Activated naive CD8-positive, alpha-beta T cell treated with anti-CD3 and anti-CD28 coated beads, Interleukin-2, amount 50 U/mL, for 24 hours (primary cell): ENCODE measurements at regions not wholly inside any gene's neighbourhood (a gene's known extent, or its start where the extent isn't known, plus 50 kb on each side); places are given as distances from the start of the nearest gene placed in this dataset.

ENCODE experiments used
- ATAC-seq: fragments of 150-1000 bp; cut with Tn5 transposase; one replicate; pipeline ENCODE4 v1.10.0; 2021
- DNase-seq: peaks from one replicate; pipeline ENCODE4 v3.0.0; 2021
- H3K27ac Mint-ChIP-seq: one replicate; pipeline ENCODE4 v1.8.0; 2021; ENCODE audit warnings: mild to moderate bottlenecking, mixed read lengths
- H3K27me3 Mint-ChIP-seq: one replicate; pipeline ENCODE4 v1.8.0; 2021; ENCODE audit warnings: mixed read lengths
- H3K36me3 Mint-ChIP-seq: one replicate; pipeline ENCODE4 v1.8.0; 2021; ENCODE audit warnings: low read depth, mixed read lengths
- H3K4me1 Mint-ChIP-seq: one replicate; pipeline ENCODE4 v1.8.0; 2021; ENCODE audit warnings: mixed read lengths
- H3K4me3 Mint-ChIP-seq: one replicate; pipeline ENCODE4 v1.8.0; 2021; ENCODE audit warnings: mild to moderate bottlenecking, moderate library complexity, mixed read lengths
- H3K9me3 Mint-ChIP-seq: one replicate; pipeline ENCODE4 v1.8.0; 2021; ENCODE audit warnings: mixed read lengths

GRCh38 chr15:87724330-87724729, 532.2 kb downstream of the NTRK3 start:
- H3K36me3 Mint-ChIP-seq = no peaks in the 10 kb centered on the region
- H3K9me3 Mint-ChIP-seq = no peaks in the 10 kb centered on the region
- DNase-seq (no peak), ATAC-seq (no peak)
- no peak overlapping the region for H3K27ac Mint-ChIP-seq
- H3K27me3 Mint-ChIP-seq = no peaks in the 10 kb centered on the region
- no peaks in the 10 kb centered on the region for H3K4me1 Mint-ChIP-seq
- H3K4me3 Mint-ChIP-seq = no peak overlapping the region

- no peaks in the 10 kb centered on the region for H3K27me3 Mint-ChIP-seq
- no peaks in the 10 kb centered on the region for H3K4me1 Mint-ChIP-seq
- H3K27ac Mint-ChIP-seq = no peak overlapping the region
- DNase-seq = no peak
- no peak for ATAC-seq
- no peaks in the 10 kb centered on the region for H3K9me3 Mint-ChIP-seq
- no peaks in the 10 kb centered on the region for H3K36me3 Mint-ChIP-seq
- no peak overlapping the region for H3K4me3 Mint-ChIP-seq
Measured at GRCh38 chr15:87722941-87723691, 533.4 kb downstream of the NTRK3 start.

DNA sequence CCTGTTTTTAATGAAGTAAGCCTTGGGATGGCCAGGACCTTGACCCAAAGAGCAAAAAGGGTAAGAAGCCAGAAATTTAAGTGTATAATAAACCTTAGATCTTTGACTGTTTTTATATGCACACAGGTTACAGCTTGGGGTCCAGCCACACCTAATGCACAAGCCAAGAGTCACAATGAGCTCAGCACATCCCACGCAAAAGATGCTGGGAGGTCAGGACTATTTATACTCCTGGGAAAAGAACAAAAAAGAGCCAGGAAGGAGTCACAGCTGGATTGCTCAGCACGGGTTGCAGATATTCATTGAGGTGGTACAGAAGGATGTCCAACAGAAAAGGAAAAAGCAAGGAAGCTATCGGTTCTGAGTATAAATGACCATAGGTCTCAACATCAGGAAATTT, 536.3 kb downstream of the NTRK3 start:
- Mint-ChIP-seq H3K36me3 (no peaks in the 10 kb centered on the region), H3K27ac (no peak overlapping the region), H3K4me1 (no peaks in the 10 kb centered on the region), H3K9me3 (no peaks in the 10 kb centered on the region), H3K4me3 (no peak overlapping the region), H3K27me3 (no peaks in the 10 kb centered on the region)
- ATAC-seq (no peak), DNase-seq (no peak)

DNA sequence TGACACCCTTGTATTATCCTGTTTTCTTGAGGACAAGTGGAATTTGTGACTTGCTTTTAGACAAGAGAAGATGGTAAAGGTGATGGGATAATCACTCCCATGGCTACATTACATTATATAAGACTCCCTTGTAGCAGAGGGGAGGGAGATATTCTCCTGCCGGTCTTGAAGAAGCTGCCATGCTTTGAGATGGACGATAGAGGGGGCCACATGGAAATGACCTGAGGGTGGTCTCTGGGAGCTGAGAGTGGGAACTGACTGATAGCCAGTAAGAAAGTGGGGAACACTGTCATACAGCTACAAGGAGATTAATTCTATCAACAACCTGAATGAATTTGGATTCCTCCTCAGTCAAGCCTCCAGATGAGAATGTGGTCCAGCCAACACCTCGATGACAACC, 540.1 kb downstream of the NTRK3 start:
- Mint-ChIP-seq H3K27me3 (no peaks in the 10 kb centered on the region), H3K27ac (no peak overlapping the region), H3K4me1 (no peaks in the 10 kb centered on the region), H3K9me3 (no peaks in the 10 kb centered on the region), H3K4me3 (no peak overlapping the region), H3K36me3 (no peaks in the 10 kb centered on the region)
- DNase-seq = no peak
- ATAC-seq = no peak

DNA sequence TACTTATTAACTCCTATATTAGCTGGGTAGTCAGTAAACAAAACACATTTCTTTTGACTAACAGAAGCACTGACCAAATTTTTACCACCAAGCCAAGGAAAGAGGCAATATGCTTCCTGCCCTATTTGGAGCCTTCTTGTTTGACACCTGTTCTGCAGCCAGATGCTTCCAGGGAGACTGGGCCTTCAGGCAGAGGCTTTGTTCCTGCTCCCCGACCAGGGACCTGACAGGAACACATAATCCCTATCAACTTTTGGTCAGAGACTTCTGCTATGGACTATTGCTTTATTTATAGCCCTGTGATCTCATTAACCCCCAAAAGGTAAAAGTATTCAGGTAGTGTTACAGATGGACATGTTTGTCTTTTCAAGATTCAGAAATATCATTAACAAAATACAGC, 541.3 kb downstream of the NTRK3 start:
- Mint-ChIP-seq H3K9me3 (no peaks in the 10 kb centered on the region), H3K36me3 (no peaks in the 10 kb centered on the region), H3K4me3 (no peak overlapping the region), H3K27ac (no peak overlapping the region), H3K27me3 (no peaks in the 10 kb centered on the region), H3K4me1 (no peaks in the 10 kb centered on the region)
- no peak for DNase-seq
- ATAC-seq = no peak

DNA sequence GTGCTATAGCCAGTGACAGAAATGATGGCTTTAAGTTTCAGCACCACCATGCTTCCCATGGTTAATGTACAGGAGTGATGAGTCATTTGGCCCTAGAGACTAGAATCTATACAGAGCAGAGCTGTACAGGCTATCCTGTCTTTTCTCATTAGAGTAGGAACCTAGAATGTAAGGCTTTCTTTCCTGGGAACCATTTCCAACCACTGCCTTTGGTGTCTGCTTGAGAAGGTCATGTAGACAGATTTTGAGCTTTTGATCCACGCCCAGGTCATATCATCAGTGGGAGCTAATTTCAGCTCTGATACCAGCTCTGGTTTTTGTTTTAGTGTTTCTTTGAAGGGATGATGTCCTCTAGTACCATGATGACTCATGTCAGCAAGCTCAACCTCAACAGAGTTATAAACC, 543.1 kb downstream of the NTRK3 start:
- no peak for ATAC-seq
- no peak for DNase-seq
- Mint-ChIP-seq H3K9me3 (no peaks in the 10 kb centered on the region), H3K4me3 (no peak overlapping the region), H3K4me1 (no peaks in the 10 kb centered on the region), H3K27ac (no peak overlapping the region), H3K27me3 (no peaks in the 10 kb centered on the region), H3K36me3 (no peaks in the 10 kb centered on the region)

DNA sequence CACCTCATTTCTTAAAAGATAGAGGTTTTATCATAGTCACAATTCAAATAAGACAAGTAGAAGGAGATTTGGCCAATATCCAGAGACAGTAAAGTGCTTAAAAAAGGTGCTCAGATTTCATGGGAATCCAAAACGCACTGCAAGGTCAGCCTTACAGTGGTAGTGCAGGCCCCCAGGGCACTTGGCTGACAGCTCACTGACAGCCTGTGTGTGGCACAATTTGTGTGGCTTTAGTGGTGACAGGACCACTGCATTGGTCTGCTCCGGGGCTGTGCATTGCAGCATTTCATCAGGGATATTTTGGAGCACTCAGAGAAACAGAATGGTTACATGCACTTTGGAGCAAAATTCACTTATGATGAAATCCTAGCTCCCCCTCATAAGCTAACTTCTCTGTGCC, 544.3 kb downstream of the NTRK3 start:
- Mint-ChIP-seq H3K27ac (no peak overlapping the region), H3K9me3 (no peaks in the 10 kb centered on the region), H3K27me3 (no peaks in the 10 kb centered on the region), H3K36me3 (no peaks in the 10 kb centered on the region), H3K4me1 (no peaks in the 10 kb centered on the region), H3K4me3 (no peak overlapping the region)
- ATAC-seq (no peak), DNase-seq (no peak)

DNA sequence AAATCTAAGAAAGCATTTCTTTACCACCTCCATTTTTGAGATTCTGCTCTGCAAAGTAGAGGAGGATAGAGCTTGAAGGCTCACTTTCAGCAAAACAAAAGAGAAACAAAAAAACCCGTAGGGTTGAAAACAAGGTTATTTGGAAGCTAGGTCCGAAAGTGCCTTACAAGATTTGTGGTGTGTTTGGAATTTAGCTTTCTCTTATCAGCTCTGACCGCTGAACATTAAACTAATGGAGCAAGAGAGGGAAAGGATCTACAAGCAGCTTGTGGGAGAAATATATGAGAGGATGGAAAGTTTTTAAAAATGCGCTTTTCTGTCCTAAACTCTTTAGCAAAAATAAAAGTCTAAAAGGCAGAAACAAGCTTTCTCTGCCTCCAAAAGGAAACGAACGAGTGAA, 545.5 kb downstream of the NTRK3 start:
- H3K27ac Mint-ChIP-seq = no peak overlapping the region
- DNase-seq (no peak), ATAC-seq (no peak)
- no peaks in the 10 kb centered on the region for H3K4me1 Mint-ChIP-seq
- H3K27me3 Mint-ChIP-seq = no peaks in the 10 kb centered on the region
- H3K4me3 Mint-ChIP-seq = no peak overlapping the region
- H3K36me3 Mint-ChIP-seq = no peaks in the 10 kb centered on the region
- no peaks in the 10 kb centered on the region for H3K9me3 Mint-ChIP-seq

GRCh38 chr15:87710406-87710805, 546.1 kb downstream of the NTRK3 start:
- no peaks in the 10 kb centered on the region for H3K36me3 Mint-ChIP-seq
- DNase-seq (no peak), ATAC-seq (no peak)
- H3K27me3 Mint-ChIP-seq = no peaks in the 10 kb centered on the region
- H3K9me3 Mint-ChIP-seq = no peaks in the 10 kb centered on the region
- H3K27ac Mint-ChIP-seq = no peak overlapping the region
- no peak overlapping the region for H3K4me3 Mint-ChIP-seq
- no peaks in the 10 kb centered on the region for H3K4me1 Mint-ChIP-seq

- DNase-seq = no peak
- peaks cover 2% of the 10 kb centered on the region for H3K27me3 Mint-ChIP-seq
- H3K9me3 Mint-ChIP-seq = peaks cover 6% of the 10 kb centered on the region
- no peaks in the 10 kb centered on the region for H3K4me1 Mint-ChIP-seq
- no peak overlapping the region for H3K4me3 Mint-ChIP-seq
- ATAC-seq = no peak
- H3K36me3 Mint-ChIP-seq = no peaks in the 10 kb centered on the region
- no peak overlapping the region for H3K27ac Mint-ChIP-seq
Measured at GRCh38 chr15:87707566-87708130, 548.9 kb downstream of the NTRK3 start.

- Mint-ChIP-seq H3K4me3 (no peak overlapping the region), H3K27me3 (peaks cover 2% of the 10 kb centered on the region), H3K27ac (no peak overlapping the region), H3K9me3 (peaks cover 6% of the 10 kb centered on the region), H3K36me3 (no peaks in the 10 kb centered on the region), H3K4me1 (no peaks in the 10 kb centered on the region)
- no peak for ATAC-seq
- no peak for DNase-seq
Measured at GRCh38 chr15:87707071-87707470, 549.5 kb downstream of the NTRK3 start.

DNA sequence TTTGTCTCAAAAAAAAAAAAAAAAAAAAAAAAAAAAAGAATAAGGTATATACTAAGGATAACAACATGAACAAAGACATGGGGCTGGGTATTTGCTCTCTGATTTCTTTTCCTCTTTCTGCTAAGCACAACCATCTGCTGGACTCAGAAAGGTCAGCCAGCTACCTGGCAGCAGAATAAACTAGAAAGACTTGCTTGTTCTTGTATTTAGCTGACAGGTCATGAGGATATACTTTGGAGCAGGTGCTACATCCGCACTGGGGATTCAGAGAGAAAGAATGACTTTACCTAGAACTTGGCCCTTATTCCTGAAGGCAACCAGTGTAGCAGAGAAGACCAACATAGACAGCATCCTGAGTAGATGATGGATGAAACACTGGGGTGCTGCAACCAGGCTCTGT, 550.5 kb downstream of the NTRK3 start:
- H3K4me3 Mint-ChIP-seq = no peak overlapping the region
- peaks cover 2% of the 10 kb centered on the region for H3K27me3 Mint-ChIP-seq
- no peaks in the 10 kb centered on the region for H3K4me1 Mint-ChIP-seq
- no peak overlapping the region for H3K27ac Mint-ChIP-seq
- DNase-seq (no peak), ATAC-seq (no peak)
- H3K9me3 Mint-ChIP-seq = peaks cover 6% of the 10 kb centered on the region
- H3K36me3 Mint-ChIP-seq = no peaks in the 10 kb centered on the region

DNA sequence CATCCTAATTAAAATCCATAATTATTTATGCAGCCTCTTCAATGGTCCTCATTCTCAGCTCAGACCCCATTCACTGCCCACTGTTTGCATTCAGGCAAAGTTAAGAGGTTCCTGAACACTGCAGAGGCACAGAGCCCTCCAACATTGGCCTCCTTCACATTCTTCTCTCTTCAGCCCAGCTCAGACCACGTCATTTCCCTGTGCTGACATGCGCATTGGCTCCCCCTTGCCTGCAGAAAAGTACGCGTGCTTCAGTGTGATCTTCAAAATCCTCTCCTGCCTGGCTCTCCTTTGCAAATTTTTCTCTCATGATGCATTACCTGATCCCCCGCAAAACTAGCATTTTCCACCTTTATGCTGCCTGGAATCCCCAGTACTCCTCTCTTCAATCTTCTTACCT, 552.3 kb downstream of the NTRK3 start:
- ATAC-seq = no peak
- Mint-ChIP-seq H3K9me3 (peaks cover 13% of the 10 kb centered on the region), H3K36me3 (no peaks in the 10 kb centered on the region), H3K27me3 (peaks cover 2% of the 10 kb centered on the region), H3K27ac (no peak overlapping the region), H3K4me1 (no peaks in the 10 kb centered on the region), H3K4me3 (no peak overlapping the region)
- no peak for DNase-seq

- ATAC-seq = no peak
- H3K4me1 Mint-ChIP-seq = no peaks in the 10 kb centered on the region
- H3K4me3 Mint-ChIP-seq = no peak overlapping the region
- no peak for DNase-seq
- no peak overlapping the region for H3K27ac Mint-ChIP-seq
- peaks cover 13% of the 10 kb centered on the region for H3K9me3 Mint-ChIP-seq
- H3K36me3 Mint-ChIP-seq = no peaks in the 10 kb centered on the region
- peaks cover 2% of the 10 kb centered on the region for H3K27me3 Mint-ChIP-seq
Measured at GRCh38 chr15:87703327-87704111, 553.0 kb downstream of the NTRK3 start.

DNA sequence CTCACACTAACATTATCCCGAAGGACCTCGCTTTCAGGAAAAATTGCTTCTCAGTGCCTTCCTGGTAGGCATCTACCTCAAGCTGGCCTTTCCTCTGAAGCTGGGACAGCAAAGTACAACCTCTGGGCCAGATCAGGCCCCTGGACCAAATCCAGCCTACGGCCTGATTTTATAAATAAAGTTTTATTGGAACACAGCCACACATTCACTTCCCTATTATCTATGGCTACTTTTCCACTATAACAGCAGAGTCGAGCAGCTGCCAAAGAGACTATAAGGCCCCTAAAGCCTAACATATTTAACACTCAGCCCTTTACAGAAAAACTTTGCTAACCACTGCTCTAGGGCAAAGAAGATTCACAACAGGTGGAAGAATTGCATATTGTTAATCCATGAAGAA, 554.3 kb downstream of the NTRK3 start:
- Mint-ChIP-seq H3K4me3 (no peak overlapping the region), H3K36me3 (no peaks in the 10 kb centered on the region), H3K27ac (no peak overlapping the region), H3K4me1 (no peaks in the 10 kb centered on the region), H3K9me3 (peaks cover 13% of the 10 kb centered on the region), H3K27me3 (peaks cover 2% of the 10 kb centered on the region)
- ATAC-seq (no peak), DNase-seq (no peak)
